H9 (cell line): ENCODE measurements at regions not wholly inside any gene's neighbourhood (a gene's known extent, or its start where the extent isn't known, plus 50 kb on each side); places are given as distances from the start of the nearest gene placed in this dataset.

Source experiments
- DNase-seq: peaks from one replicate; pipeline ENCODE4 v3.0.0-alpha.2; 2017
- H2AFZ ChIP-seq: one replicate; pipeline ENCODE4 v1.6.1; 2013; ENCODE audit warnings: mild to moderate bottlenecking, low read length, control low read depth, moderate library complexity
- H2AK5ac ChIP-seq: 2 replicates; pipeline ENCODE4 v1.6.1; 2013; ENCODE audit warnings: low read length, control low read depth, mixed read lengths; ENCODE audit not compliant: insufficient read length
- H2BK120ac ChIP-seq: one replicate; pipeline ENCODE4 v1.6.1; 2013; ENCODE audit warnings: low read depth, mild to moderate bottlenecking, low read length, control low read depth, inconsistent platforms; ENCODE audit not compliant: poor library complexity, severe bottlenecking
- H2BK12ac ChIP-seq: 2 replicates; pipeline ENCODE4 v1.6.1; 2013; ENCODE audit warnings: low read length, control low read depth, mixed read lengths, low read depth; ENCODE audit not compliant: insufficient read length
- H2BK15ac ChIP-seq: 2 replicates; pipeline ENCODE4 v1.6.1; 2013; ENCODE audit warnings: low read depth, low read length, control low read depth
- H2BK20ac ChIP-seq: one replicate; pipeline ENCODE4 v1.6.1; 2013; ENCODE audit warnings: low read depth, mild to moderate bottlenecking, low read length, control low read depth, inconsistent platforms; ENCODE audit not compliant: poor library complexity, severe bottlenecking
- H2BK5ac ChIP-seq: 2 replicates; pipeline ENCODE4 v1.6.1; 2013; ENCODE audit warnings: low read length, control low read depth, mixed read lengths; ENCODE audit not compliant: insufficient read length
- H3K14ac ChIP-seq: 2 replicates; pipeline ENCODE4 v1.6.1; 2013; ENCODE audit warnings: low read length, control low read depth; ENCODE audit not compliant: insufficient read depth
- H3K18ac ChIP-seq: 2 replicates; pipeline ENCODE4 v1.6.1; 2013; ENCODE audit warnings: low read depth, mild to moderate bottlenecking, mixed read lengths, low read length, control low read depth; ENCODE audit not compliant: insufficient read length
- H3K23ac ChIP-seq: 2 replicates; pipeline ENCODE4 v1.6.1; 2013; ENCODE audit warnings: low read length, control low read depth, mixed read lengths, low read depth; ENCODE audit not compliant: insufficient read length
- H3K23me2 ChIP-seq: 2 replicates; pipeline ENCODE4 v1.6.1; 2013; ENCODE audit warnings: low read depth, mild to moderate bottlenecking, mixed read lengths, low read length, control low read depth; ENCODE audit not compliant: insufficient read length, poor library complexity, severe bottlenecking
- H3K27ac ChIP-seq: 2 replicates; pipeline ENCODE4 v1.5.1; 2013; ENCODE audit warnings: low read length, control low read depth, mixed read lengths, low read depth; ENCODE audit not compliant: insufficient read length
- H3K27me3 ChIP-seq: 2 replicates; pipeline ENCODE4 v1.6.1; 2013; ENCODE audit warnings: low read length, control low read depth, inconsistent platforms; ENCODE audit not compliant: insufficient read depth
- H3K4ac ChIP-seq: 2 replicates; pipeline ENCODE4 v1.6.1; 2013; ENCODE audit warnings: low read depth, mild to moderate bottlenecking, control low read depth, inconsistent platforms, low read length, moderate library complexity
- H3K4me1 ChIP-seq: 2 replicates; pipeline ENCODE4 v1.6.1; 2013; ENCODE audit warnings: low read length, control low read depth, inconsistent platforms; ENCODE audit not compliant: insufficient read depth
- H3K4me2 ChIP-seq: 2 replicates; pipeline ENCODE4 v1.6.1; 2013; ENCODE audit warnings: low read length, control low read depth, mixed read lengths; ENCODE audit not compliant: insufficient read length, insufficient read depth
- H3K56ac ChIP-seq: 2 replicates; pipeline ENCODE4 v1.6.1; 2013; ENCODE audit warnings: low read depth, mild to moderate bottlenecking, mixed read lengths, low read length, control low read depth; ENCODE audit not compliant: insufficient read length
- H3K79me1 ChIP-seq: 2 replicates; pipeline ENCODE4 v1.6.1; 2013; ENCODE audit warnings: low read depth, mild to moderate bottlenecking, moderate library complexity, low read length, control low read depth, inconsistent platforms; ENCODE audit not compliant: insufficient read depth, poor library complexity, severe bottlenecking
- H3K79me2 ChIP-seq: 2 replicates; pipeline ENCODE4 v1.6.1; 2013; ENCODE audit warnings: low read length, control low read depth, inconsistent platforms; ENCODE audit not compliant: insufficient read depth
- H3K9ac ChIP-seq: 2 replicates; pipeline ENCODE4 v1.6.1; 2013; ENCODE audit warnings: low read length, control low read depth, mixed read lengths; ENCODE audit not compliant: insufficient read length; ENCODE audit errors: extremely low read depth
- H3K9me3 ChIP-seq: one replicate; pipeline ENCODE4 v1.6.1; 2013; ENCODE audit warnings: low read depth, low read length, inconsistent platforms; ENCODE audit not compliant: control insufficient read depth
- H3T11ph ChIP-seq: one replicate; pipeline ENCODE4 v1.6.1; 2013; ENCODE audit warnings: mild to moderate bottlenecking, low read length, control low read depth, inconsistent platforms
- H4K20me1 ChIP-seq: one replicate; pipeline ENCODE4 v1.6.1; 2013; ENCODE audit not compliant: control insufficient read depth, insufficient read length, insufficient read depth
- H4K5ac ChIP-seq: 2 replicates; pipeline ENCODE4 v1.6.1; 2013; ENCODE audit warnings: low read depth, mild to moderate bottlenecking, mixed read lengths, low read length, control low read depth; ENCODE audit not compliant: insufficient read length
- H4K8ac ChIP-seq: replicated peaks from 2 replicates; pipeline ENCODE4 v1.6.1; 2013; ENCODE audit warnings: low read length, control low read depth, mixed read lengths, low read depth; ENCODE audit not compliant: insufficient read length
- H4K91ac ChIP-seq: 2 replicates; pipeline ENCODE4 v1.6.1; 2013; ENCODE audit warnings: low read depth, mild to moderate bottlenecking, moderate library complexity, mixed read lengths, low read length, control low read depth; ENCODE audit not compliant: insufficient read length
- H3K27ac Mint-ChIP-seq, 3 experiments: 2 replicates in 2 of 3; 3 replicates in 1 of 3; pipeline ENCODE4 v1.8.0; 2020 to 2021; ENCODE audit warnings: mixed read lengths in 3 of 3, mild to moderate bottlenecking in 1 of 3, moderate library complexity in 1 of 3
- H3K27me3 Mint-ChIP-seq: 2 replicates; pipeline ENCODE4 v1.8.0; 2021; ENCODE audit warnings: low read depth, mild to moderate bottlenecking, moderate library complexity, mixed read lengths
- H3K36me3 Mint-ChIP-seq, 3 experiments: 2 replicates in 2 of 3; 3 replicates in 1 of 3; pipeline ENCODE4 v1.8.0; 2020 to 2021; ENCODE audit warnings: low read depth in 3 of 3, mixed read lengths in 3 of 3; ENCODE audit not compliant: insufficient read depth in 1 of 3
- H3K4me1 Mint-ChIP-seq, 2 experiments: 2 replicates each; pipeline ENCODE4 v1.8.0; 2020; ENCODE audit warnings: mixed read lengths in 2 of 2
- H3K4me3 Mint-ChIP-seq, 2 experiments: 2 replicates in 1 of 2; 3 replicates in 1 of 2; pipeline ENCODE4 v1.8.0; 2020 to 2021; ENCODE audit warnings: mild to moderate bottlenecking in 2 of 2, mixed read lengths in 2 of 2, moderate library complexity in 1 of 2
- H3K9me3 Mint-ChIP-seq, 2 experiments: 2 replicates in 1 of 2; 3 replicates in 1 of 2; pipeline ENCODE4 v1.8.0; 2020; ENCODE audit warnings: mild to moderate bottlenecking in 2 of 2, mixed read lengths in 2 of 2, moderate library complexity in 1 of 2
- CTCF ChIP-seq: fragments of 200-600 bp; sonication (generic); conservative IDR thresholded peaks from 3 replicates; pipeline ENCODE4 v1.8.0; 2021; ENCODE audit warnings: antibody characterized with exemption, mild to moderate bottlenecking
- WGBS: extraction: QIAGEN DNeasy Blood & Tissue Kit; methylation state at CpG from one replicate; pipeline ENCODE4 v1.1.7; 2013; ENCODE audit warnings: missing lambda C conversion rate, low lambda C conversion rate, mixed read lengths; ENCODE audit not compliant: insufficient read length; ENCODE audit errors: extremely low coverage; 5-methylcytosine and 5-hydroxymethylcytosine counted together

GRCh38 chr4:157832596-157832995 is 340.2 kb downstream of the GASK1B start:
- H2AK5ac ChIP-seq = no peak overlapping the region
- H3K23me2 ChIP-seq = no peaks in the 10 kb centered on the region
- H2BK120ac ChIP-seq = no peak overlapping the region
- no peaks in the 10 kb centered on the region for H3K4me1 ChIP-seq
- no peak overlapping the region for H3K27ac Mint-ChIP-seq
- H2BK15ac ChIP-seq = no peak overlapping the region
- no peaks in the 10 kb centered on the region for H3K79me2 ChIP-seq
- H4K5ac ChIP-seq = no peak overlapping the region
- no peak overlapping the region for H2AFZ ChIP-seq
- H3K18ac ChIP-seq = no peak overlapping the region
- no peaks in the 10 kb centered on the region for H3K79me1 ChIP-seq
- no peak overlapping the region for H3K27ac ChIP-seq
- H4K20me1 ChIP-seq = no peaks in the 10 kb centered on the region
- H2BK5ac ChIP-seq = no peak overlapping the region
- no peaks in the 10 kb centered on the region for H3K27me3 ChIP-seq
- H3K4me3 Mint-ChIP-seq = no peak overlapping the region
- H3K4ac ChIP-seq = no peak overlapping the region
- H3K27me3 Mint-ChIP-seq = no peaks in the 10 kb centered on the region
- H3K36me3 Mint-ChIP-seq = no peaks in the 10 kb centered on the region
- TF ChIP-seq CTCF = no peak
- no peak overlapping the region for H3K14ac ChIP-seq
- H4K8ac ChIP-seq = no peak overlapping the region
- DNase-seq = no peak
- H3K9ac ChIP-seq = no peak overlapping the region
- no peaks in the 10 kb centered on the region for H3K9me3 Mint-ChIP-seq
- no peak overlapping the region for H3K23ac ChIP-seq
- H2BK12ac ChIP-seq = no peak overlapping the region
- H3K56ac ChIP-seq = no peak overlapping the region
- H3K9me3 ChIP-seq = no peaks in the 10 kb centered on the region
- H3K4me1 Mint-ChIP-seq = peaks cover 8 to 10% of the 10 kb centered on the region in 2 experiments
- H3T11ph ChIP-seq = no peak overlapping the region
- no CpG with 5 or more reads among the region's 1 CpG for WGBS
- no peak overlapping the region for H4K91ac ChIP-seq
- no peak overlapping the region for H2BK20ac ChIP-seq
- no peak overlapping the region for H3K4me2 ChIP-seq
